Coronary artery (tissue), 2 donors: ENCODE measurements at regions not wholly inside any gene's neighbourhood (a gene's known extent, or its start where the extent isn't known, plus 50 kb on each side); places are given as distances from the start of the nearest gene placed in this dataset.

ENCODE experiments used
- DNase-seq: peaks from one replicate; pipeline ENCODE4 v3.0.0-alpha.2; 2017; ENCODE audit warnings: low spot score
- H3K27ac ChIP-seq, 2 donors: fragments of 200-600 bp; sonication (generic); one replicate each; pipeline ENCODE4 v1.5.1; 2016 to 2019
- H3K4me3 ChIP-seq: fragments of 200-600 bp; sonication (generic); 2 replicates; pipeline ENCODE4 v1.5.1; 2016; ENCODE audit warnings: mild to moderate bottlenecking, moderate library complexity
- TF ChIP-seq, protein P1 (sequence below): fragments of 200-600 bp; sonication (generic); IDR thresholded peaks from one replicate; pipeline ENCODE4 v1.5.1; 2019; ENCODE audit warnings: antibody characterized with exemption

DNA sequence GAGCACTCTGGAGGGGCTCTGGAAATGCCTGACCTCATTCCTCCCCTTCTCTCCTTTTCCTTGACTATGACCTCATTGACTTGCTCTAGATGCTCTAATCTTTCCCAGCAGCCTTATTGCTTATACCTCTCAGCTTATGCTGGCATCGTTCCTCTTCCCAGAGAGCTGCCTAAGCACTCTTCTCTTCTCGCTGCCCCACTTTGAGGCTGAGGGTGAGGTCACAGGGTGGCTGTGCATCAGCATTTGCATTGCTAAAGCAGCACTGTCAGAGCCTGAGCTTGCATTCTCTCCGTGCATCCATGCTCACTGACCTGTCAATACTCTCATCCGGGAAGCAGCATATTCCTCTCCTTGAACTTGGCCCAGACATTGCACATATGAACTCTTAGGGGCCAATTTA lies 96.4 kb upstream of the NTRK2 start:
- Histone ChIP-seq H3K27ac (no peak overlapping the region), H3K4me3 (no peak overlapping the region)
- TF ChIP-seq, protein P1, sequence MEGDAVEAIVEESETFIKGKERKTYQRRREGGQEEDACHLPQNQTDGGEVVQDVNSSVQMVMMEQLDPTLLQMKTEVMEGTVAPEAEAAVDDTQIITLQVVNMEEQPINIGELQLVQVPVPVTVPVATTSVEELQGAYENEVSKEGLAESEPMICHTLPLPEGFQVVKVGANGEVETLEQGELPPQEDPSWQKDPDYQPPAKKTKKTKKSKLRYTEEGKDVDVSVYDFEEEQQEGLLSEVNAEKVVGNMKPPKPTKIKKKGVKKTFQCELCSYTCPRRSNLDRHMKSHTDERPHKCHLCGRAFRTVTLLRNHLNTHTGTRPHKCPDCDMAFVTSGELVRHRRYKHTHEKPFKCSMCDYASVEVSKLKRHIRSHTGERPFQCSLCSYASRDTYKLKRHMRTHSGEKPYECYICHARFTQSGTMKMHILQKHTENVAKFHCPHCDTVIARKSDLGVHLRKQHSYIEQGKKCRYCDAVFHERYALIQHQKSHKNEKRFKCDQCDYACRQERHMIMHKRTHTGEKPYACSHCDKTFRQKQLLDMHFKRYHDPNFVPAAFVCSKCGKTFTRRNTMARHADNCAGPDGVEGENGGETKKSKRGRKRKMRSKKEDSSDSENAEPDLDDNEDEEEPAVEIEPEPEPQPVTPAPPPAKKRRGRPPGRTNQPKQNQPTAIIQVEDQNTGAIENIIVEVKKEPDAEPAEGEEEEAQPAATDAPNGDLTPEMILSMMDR = no peak
- no peak for DNase-seq

DNA sequence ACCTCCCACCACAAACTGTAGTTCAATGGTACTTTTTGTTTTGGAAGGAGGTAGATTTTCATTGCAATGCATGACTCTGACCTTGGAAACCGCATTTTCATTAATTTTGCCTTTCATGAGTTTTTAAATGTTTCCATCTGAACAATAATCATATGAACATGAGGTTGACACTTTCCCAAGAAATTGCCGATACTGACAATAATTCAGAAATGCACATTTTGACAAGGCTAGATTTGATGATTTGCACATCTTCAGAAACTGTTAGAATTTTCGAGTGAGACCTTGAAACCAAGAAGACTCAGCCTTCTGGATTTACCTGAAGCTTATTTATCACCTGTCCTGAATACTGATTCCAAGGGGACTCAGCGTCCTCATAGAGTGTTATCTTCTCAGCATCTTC lies 93.8 kb upstream of the NTRK2 start:
- TF ChIP-seq, protein P1 = no peak
- no peak for DNase-seq
- Histone ChIP-seq H3K27ac (no peak overlapping the region), H3K4me3 (no peak overlapping the region)

DNA sequence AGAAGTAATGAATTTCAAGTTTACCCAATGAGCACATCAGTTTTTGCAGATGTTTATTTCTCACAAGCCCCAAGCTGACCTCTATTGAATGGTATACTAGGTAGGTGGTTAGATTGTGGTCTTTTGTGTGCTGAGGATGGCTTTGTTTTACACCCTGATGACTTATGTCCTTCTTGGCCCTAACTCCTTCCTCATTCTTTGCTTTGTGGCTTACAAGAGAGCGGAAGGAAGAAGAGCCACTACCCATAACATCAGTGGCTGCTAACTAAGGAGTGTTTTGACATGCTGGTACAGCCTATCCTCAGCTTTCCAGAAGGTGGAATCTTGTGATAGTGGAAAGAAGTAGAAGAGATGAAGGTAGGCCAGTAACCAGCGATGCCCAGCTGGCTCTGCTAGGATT lies 85.7 kb upstream of the NTRK2 start:
- DNase-seq = no peak
- H3K27ac ChIP-seq = no peak overlapping the region
- TF ChIP-seq, protein P1 = no peak
- no peak overlapping the region for H3K4me3 ChIP-seq

DNA sequence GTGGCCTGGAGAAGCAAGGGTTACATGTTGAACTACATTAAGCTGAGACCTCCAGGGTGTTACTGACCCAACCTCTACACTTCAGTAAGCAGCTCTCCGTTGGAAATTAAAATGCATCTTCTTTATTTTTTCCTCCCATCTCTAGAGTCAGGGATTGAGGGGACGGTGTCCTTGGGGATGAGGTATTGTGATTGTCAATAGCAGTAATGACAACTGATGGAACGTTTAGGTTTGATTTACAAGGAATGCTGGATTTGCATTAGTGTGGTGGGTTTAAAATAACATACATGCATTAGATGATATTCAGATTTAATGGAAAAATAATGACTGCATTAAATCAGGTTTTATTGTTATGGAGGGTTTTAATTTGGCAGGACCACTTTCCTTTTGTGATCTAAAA lies 82.9 kb upstream of the NTRK2 start:
- no peak for DNase-seq
- H3K27ac ChIP-seq = no peak overlapping the region

DNA sequence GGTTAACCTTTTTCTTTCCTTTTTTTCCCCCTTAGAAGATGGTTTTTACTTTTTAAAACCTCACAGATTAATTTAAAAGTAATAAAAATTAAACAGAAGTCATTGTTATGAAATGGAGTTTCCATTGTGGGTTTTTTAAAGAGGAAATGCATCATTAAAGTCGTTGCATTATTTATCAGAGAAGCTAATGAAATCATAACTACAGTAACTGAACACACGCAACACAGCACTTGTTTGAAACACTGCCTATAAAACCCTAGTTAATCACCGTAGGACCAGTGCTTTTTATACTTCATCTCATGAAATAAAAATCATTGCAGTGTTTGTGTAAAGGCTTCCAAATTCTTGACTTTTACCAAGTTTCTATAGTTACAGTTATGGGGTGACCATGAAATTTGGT lies 82.4 kb upstream of the NTRK2 start:
- Histone ChIP-seq H3K4me3 (no peak overlapping the region), H3K27ac (no peak overlapping the region)
- DNase-seq = no peak
- TF ChIP-seq, protein P1 = no peak

More for the DNA sequence above, 82.9 kb upstream of the NTRK2 start:
- TF ChIP-seq, protein P1 = no peak
- H3K4me3 ChIP-seq = no peak overlapping the region

DNA sequence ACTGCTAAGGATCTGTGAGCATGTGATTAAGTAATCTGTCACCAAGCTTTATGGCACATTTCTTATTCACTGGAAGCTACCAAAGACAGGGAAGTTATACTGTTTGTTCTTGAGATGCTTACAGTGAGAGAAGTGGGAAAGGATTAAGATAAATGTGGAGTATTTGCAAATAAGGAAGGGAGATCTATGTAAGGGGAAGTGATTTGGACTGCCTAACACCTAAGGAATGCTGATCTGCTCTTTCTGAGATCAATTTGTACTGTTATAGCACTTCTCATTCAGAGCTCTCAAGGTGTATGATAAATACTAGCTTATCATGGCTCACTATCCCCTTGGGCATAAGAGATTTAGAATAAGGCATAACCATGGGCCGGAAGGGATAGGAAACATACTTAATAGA lies 80.0 kb upstream of the NTRK2 start:
- no peak for DNase-seq
- TF ChIP-seq, protein P1 = no peak
- Histone ChIP-seq H3K27ac (no peak overlapping the region), H3K4me3 (no peak overlapping the region)

DNA sequence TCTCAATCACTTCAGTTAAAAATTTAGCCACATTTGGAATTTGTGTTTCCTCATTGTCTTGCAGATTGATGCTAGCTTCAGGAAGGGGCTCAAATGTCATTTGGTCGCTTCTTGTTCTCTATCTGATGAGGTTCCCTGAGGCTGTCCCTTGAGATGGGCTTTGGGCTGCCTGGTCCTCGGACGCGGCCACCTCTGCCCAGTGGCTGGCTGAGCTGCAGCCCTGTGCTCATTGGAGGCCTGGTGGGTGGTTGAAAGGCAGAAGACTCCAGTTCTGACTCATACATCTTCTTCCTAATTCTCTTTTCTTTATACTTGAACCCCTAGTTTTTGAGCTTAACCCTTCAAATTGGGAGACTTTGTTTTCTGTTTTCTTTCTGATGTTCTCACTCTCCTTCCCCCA lies 78.8 kb upstream of the NTRK2 start:
- no peak overlapping the region for H3K4me3 ChIP-seq
- no peak overlapping the region for H3K27ac ChIP-seq
- TF ChIP-seq, protein P1 = no peak
- DNase-seq = no peak
